ENCODE measurements at regions not wholly inside any gene's neighbourhood (a gene's known extent, or its start where the extent isn't known, plus 50 kb on each side); places are given as distances from the start of the nearest gene placed in this dataset.

DNA sequence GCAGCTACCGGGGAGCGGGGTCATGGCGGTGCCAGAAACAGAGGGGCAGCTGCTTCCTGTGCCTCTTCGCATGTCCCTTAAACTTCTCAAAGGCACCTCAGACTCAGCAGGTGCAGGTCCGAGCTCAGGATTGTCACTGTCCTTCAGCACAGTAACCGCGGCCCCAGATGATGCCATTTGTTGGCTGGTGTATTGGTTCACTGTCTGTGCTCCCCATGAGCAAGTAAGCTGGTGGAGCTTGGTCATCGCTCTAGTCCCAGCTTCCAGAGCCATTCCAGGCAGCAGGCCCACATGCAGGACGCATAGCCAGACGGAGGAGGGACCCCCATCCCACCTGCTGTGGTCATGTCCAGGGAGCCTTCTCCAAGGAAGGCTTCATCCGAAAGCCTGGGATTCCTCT lies 154.0 kb upstream of the AJAP1 start:
- no peak for TF ChIP-seq POLR2A (IDR thresholded peaks at IDR 0.05; ENCODE audit: low read depth, low read length)
- no peak for TF ChIP-seq POLR2AphosphoS5 (IDR thresholded peaks at IDR 0.05; ENCODE audit: low read depth, low read length)
